AG04450 (cell line): ENCODE measurements at regions not wholly inside any gene's neighbourhood (a gene's known extent, or its start where the extent isn't known, plus 50 kb on each side); places are given as distances from the start of the nearest gene placed in this dataset.

ENCODE experiments used
- CTCF ChIA-PET: fragments of 300-600, 350-600 bp; formaldehyde crosslinking; extraction: SDS; loops from one replicate; lab custom pipeline; 2022; ENCODE audit warnings: antibody characterized with exemption, inconsistent platforms; lab: Charles Lee
- POLR2A ChIA-PET: fragments of 350-600 bp; formaldehyde crosslinking; extraction: SDS; loops from one replicate; lab custom pipeline; 2021; ENCODE audit warnings: antibody characterized with exemption, inconsistent platforms; lab: Yijun Ruan, JAX
- DNase-seq: peaks from one replicate; pipeline ENCODE4 v3.0.0-alpha.2; 2011; ENCODE audit warnings: low read depth, low spot score
- H3K27ac ChIP-seq: one replicate; pipeline ENCODE4 v1.5.1; 2012; ENCODE audit warnings: low read depth, low read length, control low read depth
- H3K27me3 ChIP-seq: one replicate; pipeline ENCODE4 v1.6.0; 2012; ENCODE audit warnings: low read length; ENCODE audit not compliant: control insufficient read depth, insufficient read depth
- H3K4me3 ChIP-seq: 2 replicates; pipeline ENCODE4 v1.5.1; 2011; ENCODE audit warnings: mild to moderate bottlenecking, low read depth, low read length, control low read depth
- H3K9me3 ChIP-seq: 2 replicates; pipeline ENCODE4 v1.5.1; 2012; ENCODE audit warnings: low read length; ENCODE audit not compliant: control insufficient read depth, insufficient read depth
- CTCF ChIP-seq: IDR thresholded peaks from 2 replicates; pipeline ENCODE4 v1.5.1; 2011; ENCODE audit warnings: low read depth, low read length, control low read depth, inconsistent platforms

- H3K9me3 ChIP-seq, result no peaks in the 10 kb centered on the region
- H3K4me3 ChIP-seq, result no peak overlapping the region
- ChIA-PET POLR2A (no interaction called here), CTCF (no interaction called here)
- no peaks in the 10 kb centered on the region for H3K27me3 ChIP-seq
- TF ChIP-seq CTCF, result no peak
- H3K27ac ChIP-seq, result no peak overlapping the region
- DNase-seq, result no peak
Observed at GRCh38 chr13:92952161-92952560, 274.4 kb upstream of the GPC6 start.

GRCh38 chr13:92954746-92955145 lies 271.9 kb upstream of the GPC6 start:
- Histone ChIP-seq H3K27ac (no peak overlapping the region), H3K4me3 (no peak overlapping the region), H3K9me3 (peaks cover under 1% of the 10 kb centered on the region; the same call in 1 of the 2 replicates), H3K27me3 (no peaks in the 10 kb centered on the region)
- ChIA-PET POLR2A (interaction anchor here (0.6 kb wide), 1 partner anchor 197 kb away, joined by 3 read pairs; no protein-coding TSS in a partner anchor), CTCF (no interaction called here)
- no peak for DNase-seq
- TF ChIP-seq CTCF, result no peak

GRCh38 chr13:92959790-92960189 lies 266.8 kb upstream of the GPC6 start:
- H3K4me3 ChIP-seq, result no peak overlapping the region
- no peak for TF ChIP-seq CTCF
- POLR2A ChIA-PET, result no interaction called here
- no peak for DNase-seq
- CTCF ChIA-PET, result no interaction called here
- no peaks in the 10 kb centered on the region for H3K27me3 ChIP-seq
- no peak overlapping the region for H3K27ac ChIP-seq
- H3K9me3 ChIP-seq, result peaks cover 4% of the 10 kb centered on the region; the same call in 1 of the 2 replicates

GRCh38 chr13:92963029-92963428 lies 263.6 kb upstream of the GPC6 start:
- ChIA-PET POLR2A (no interaction called here), CTCF (no interaction called here)
- Histone ChIP-seq H3K27me3 (no peaks in the 10 kb centered on the region), H3K9me3 (peaks cover 4% of the 10 kb centered on the region; the same call in 1 of the 2 replicates), H3K4me3 (no peak overlapping the region), H3K27ac (no peak overlapping the region)
- TF ChIP-seq CTCF, result no peak
- DNase-seq, result no peak

GRCh38 chr13:92966341-92966740 lies 260.3 kb upstream of the GPC6 start:
- no peak for TF ChIP-seq CTCF
- CTCF ChIA-PET, result no interaction called here
- DNase-seq, result no peak
- no peak overlapping the region for H3K27ac ChIP-seq
- POLR2A ChIA-PET, result no interaction called here
- peaks cover 2% of the 10 kb centered on the region for H3K27me3 ChIP-seq
- no peak overlapping the region for H3K4me3 ChIP-seq
- no peaks in the 10 kb centered on the region for H3K9me3 ChIP-seq
